LNCAP (cell line): ENCODE measurements at regions not wholly inside any gene's neighbourhood (a gene's known extent, or its start where the extent isn't known, plus 50 kb on each side); places are given as distances from the start of the nearest gene placed in this dataset.

Experiments
- CTCF ChIP-seq: fragments of 450-650 bp; IDR thresholded peaks from 2 replicates; pipeline ENCODE4 v1.5.1; 2017; ENCODE audit warnings: mild to moderate bottlenecking

- TF ChIP-seq CTCF, result no peak
These were observed 241.1 kb downstream of the SMAD2 start for GRCh38 chr18:47689371-47689770.

- TF ChIP-seq CTCF, result no peak
These were observed 243.7 kb downstream of the SMAD2 start for GRCh38 chr18:47686806-47687205.

GRCh38 chr18:47683774-47684173, 246.7 kb downstream of the SMAD2 start:
- TF ChIP-seq CTCF, result no peak

GRCh38 chr18:47682876-47683275, 247.6 kb downstream of the SMAD2 start:
- TF ChIP-seq CTCF, result no peak

GRCh38 chr18:47680488-47680887, 250.0 kb downstream of the SMAD2 start:
- no peak for TF ChIP-seq CTCF

- no peak for TF ChIP-seq CTCF
These were observed 250.6 kb downstream of the SMAD2 start for GRCh38 chr18:47679864-47680263.

- no peak for TF ChIP-seq CTCF
These were observed 252.5 kb downstream of the SMAD2 start for GRCh38 chr18:47677952-47678351.

GRCh38 chr18:47669815-47670214, 260.6 kb downstream of the SMAD2 start:
- TF ChIP-seq CTCF, result no peak
